HEK293 (cell line): ENCODE measurements at regions not wholly inside any gene's neighbourhood (a gene's known extent, or its start where the extent isn't known, plus 50 kb on each side); places are given as distances from the start of the nearest gene placed in this dataset.

Source experiments
- CTCF ChIA-PET: fragments of 350-600 bp; formaldehyde crosslinking; extraction: SDS; loops from one replicate; lab custom pipeline; 2021; ENCODE audit warnings: antibody characterized with exemption; lab: Yijun Ruan, JAX
- POLR2A ChIA-PET: fragments of 300-600 bp; formaldehyde crosslinking; extraction: SDS; loops from one replicate; lab custom pipeline; 2020; ENCODE audit warnings: antibody characterized with exemption, inconsistent platforms; lab: Yijun Ruan, JAX
- H3K27ac ChIP-seq: fragments of 200-500 bp; sonication (Bioruptor generic); 2 replicates; pipeline ENCODE4 v1.5.1; 2014; ENCODE audit warnings: low read depth, low read length, control low read depth, inconsistent platforms; ENCODE audit errors: extremely low read depth
- H3K36me3 ChIP-seq, 2 experiments: fragments of 200-500 bp in 1 of 2; sonication (Bioruptor generic) in 1 of 2; 1 replicate in 1 of 2; 2 replicates in 1 of 2; pipeline ENCODE4 v1.5.1; 2014 to 2017; ENCODE audit warnings: inconsistent platforms in 2 of 2, low read length in 2 of 2; ENCODE audit not compliant: control insufficient read depth in 2 of 2, insufficient read depth in 1 of 2
- H3K4me1 ChIP-seq: fragments of 200-500 bp; sonication (Bioruptor generic); 2 replicates; pipeline ENCODE4 v1.5.1; 2014; ENCODE audit warnings: mild to moderate bottlenecking, low read length, inconsistent platforms; ENCODE audit not compliant: control insufficient read depth, insufficient read depth
- H3K4me3 ChIP-seq: 2 replicates; pipeline ENCODE4 v1.5.1; 2011; ENCODE audit warnings: low read depth, mild to moderate bottlenecking, control low read depth, low read length, moderate library complexity
- H3K9me3 ChIP-seq: fragments of 200-500 bp; sonication (Bioruptor generic); 2 replicates; pipeline ENCODE4 v1.5.1; 2014; ENCODE audit warnings: low read depth, low read length, inconsistent platforms; ENCODE audit not compliant: control insufficient read depth, insufficient read depth
- IKZF3 ChIP-seq: fragments of 450-650 bp; IDR thresholded peaks from 2 replicates; pipeline ENCODE4 v1.5.0; 2018; ENCODE audit warnings: missing biosample characterization, mild to moderate bottlenecking, missing genetic modification characterization, moderate library complexity
- KLF1 ChIP-seq: fragments of 450-650 bp; formaldehyde crosslinking; IDR thresholded peaks from 2 replicates; pipeline ENCODE4 v1.5.1; 2016; ENCODE audit warnings: missing biosample characterization, missing genetic modification characterization
- KLF8 ChIP-seq: fragments of 450-650 bp; formaldehyde crosslinking; IDR thresholded peaks from 2 replicates; pipeline ENCODE4 v1.5.1; 2016; ENCODE audit warnings: missing biosample characterization, missing genetic modification characterization
- OSR2 ChIP-seq: fragments of 450-650 bp; formaldehyde crosslinking; IDR thresholded peaks from 2 replicates; pipeline ENCODE4 v1.5.1; 2016; ENCODE audit warnings: missing biosample characterization, missing genetic modification characterization
- PRDM1 ChIP-seq: fragments of 450-650 bp; formaldehyde crosslinking; IDR thresholded peaks from 2 replicates; pipeline ENCODE4; 2016; ENCODE audit warnings: missing biosample characterization, missing genetic modification characterization
- SP2 ChIP-seq: fragments of 450-650 bp; formaldehyde crosslinking; IDR thresholded peaks from 2 replicates; pipeline ENCODE4 v1.5.1; 2016; ENCODE audit warnings: missing biosample characterization, missing genetic modification characterization
- ZNF114 ChIP-seq: fragments of 450-650 bp; formaldehyde crosslinking; IDR thresholded peaks from 2 replicates; pipeline ENCODE4 v1.5.0; 2017; ENCODE audit warnings: missing biosample characterization, missing genetic modification characterization
- ZNF223 ChIP-seq: fragments of 450-650 bp; formaldehyde crosslinking; IDR thresholded peaks from 2 replicates; pipeline ENCODE4 v1.5.1; 2016; ENCODE audit warnings: missing biosample characterization, missing genetic modification characterization
- ZNF23 ChIP-seq: fragments of 450-650 bp; formaldehyde crosslinking; IDR thresholded peaks from 2 replicates; pipeline ENCODE4 v1.5.1; 2016; ENCODE audit warnings: missing biosample characterization, missing genetic modification characterization, borderline replicate concordance
- ZNF354C ChIP-seq: fragments of 450-650 bp; formaldehyde crosslinking; IDR thresholded peaks from 2 replicates; pipeline ENCODE4 v1.5.1; 2016; ENCODE audit warnings: missing biosample characterization, missing genetic modification characterization, low read depth, borderline replicate concordance
- ZNF404 ChIP-seq: fragments of 450-650 bp; formaldehyde crosslinking; IDR thresholded peaks from 2 replicates; pipeline ENCODE4 v1.5.1; 2017; ENCODE audit warnings: missing biosample characterization, missing genetic modification characterization
- ZNF558 ChIP-seq: fragments of 450-650 bp; formaldehyde crosslinking; IDR thresholded peaks from 2 replicates; pipeline ENCODE4 v1.5.1; 2016; ENCODE audit warnings: missing biosample characterization, missing genetic modification characterization
- ZNF621 ChIP-seq: fragments of 450-650 bp; formaldehyde crosslinking; IDR thresholded peaks from 2 replicates; pipeline ENCODE4 v1.5.1; 2017; ENCODE audit warnings: missing biosample characterization, missing genetic modification characterization
- ZNF624 ChIP-seq: fragments of 450-650 bp; formaldehyde crosslinking; IDR thresholded peaks from 2 replicates; pipeline ENCODE4 v1.5.1; 2017; ENCODE audit warnings: missing biosample characterization, missing genetic modification characterization
- ZNF664 ChIP-seq: fragments of 450-650 bp; formaldehyde crosslinking; IDR thresholded peaks from 2 replicates; pipeline ENCODE4 v1.5.1; 2016; ENCODE audit warnings: missing biosample characterization, missing genetic modification characterization
- ZNF707 ChIP-seq: fragments of 450-650 bp; formaldehyde crosslinking; IDR thresholded peaks from 2 replicates; pipeline ENCODE4 v1.5.1; 2016; ENCODE audit warnings: missing biosample characterization, missing genetic modification characterization
- ZNF76 ChIP-seq: fragments of 450-650 bp; formaldehyde crosslinking; IDR thresholded peaks from 2 replicates; pipeline ENCODE4; 2016; ENCODE audit warnings: low read depth, missing biosample characterization, missing genetic modification characterization, borderline replicate concordance
- ZNF768 ChIP-seq: fragments of 450-650 bp; formaldehyde crosslinking; IDR thresholded peaks from 2 replicates; pipeline ENCODE4 v1.5.1; 2018; ENCODE audit warnings: missing biosample characterization, mild to moderate bottlenecking, missing genetic modification characterization
- ZNF792 ChIP-seq: fragments of 450-650 bp; formaldehyde crosslinking; IDR thresholded peaks from 2 replicates; pipeline ENCODE4 v1.5.1; 2016; ENCODE audit warnings: missing biosample characterization, missing genetic modification characterization
- ZNF837 ChIP-seq: fragments of 450-650 bp; formaldehyde crosslinking; IDR thresholded peaks from 2 replicates; pipeline ENCODE4 v1.5.1; 2016; ENCODE audit warnings: missing biosample characterization, missing genetic modification characterization
- TF ChIP-seq, protein P1 (sequence below): fragments of 450-650 bp; formaldehyde crosslinking; IDR thresholded peaks from 2 replicates; pipeline ENCODE4 v1.5.1; 2017; ENCODE audit warnings: missing biosample characterization, missing genetic modification characterization
- TF ChIP-seq, protein P2 (sequence below): fragments of 450-650 bp; formaldehyde crosslinking; IDR thresholded peaks from 2 replicates; pipeline ENCODE4 v1.5.1; 2016; ENCODE audit warnings: missing biosample characterization, missing genetic modification characterization
- TF ChIP-seq, protein P3 (sequence below): fragments of 450-650 bp; formaldehyde crosslinking; IDR thresholded peaks from 2 replicates; pipeline ENCODE4 v1.5.1; 2016; ENCODE audit warnings: missing biosample characterization, missing genetic modification characterization, low read depth
- TF ChIP-seq, protein P4 (sequence below): fragments of 450-650 bp; formaldehyde crosslinking; IDR thresholded peaks from 2 replicates; pipeline ENCODE4 v1.5.1; 2016; ENCODE audit warnings: missing biosample characterization, missing genetic modification characterization
- TF ChIP-seq, protein P5 (sequence below): fragments of 450-650 bp; formaldehyde crosslinking; IDR thresholded peaks from 2 replicates; pipeline ENCODE4 v1.5.1; 2017; ENCODE audit warnings: missing biosample characterization, missing genetic modification characterization

DNA sequence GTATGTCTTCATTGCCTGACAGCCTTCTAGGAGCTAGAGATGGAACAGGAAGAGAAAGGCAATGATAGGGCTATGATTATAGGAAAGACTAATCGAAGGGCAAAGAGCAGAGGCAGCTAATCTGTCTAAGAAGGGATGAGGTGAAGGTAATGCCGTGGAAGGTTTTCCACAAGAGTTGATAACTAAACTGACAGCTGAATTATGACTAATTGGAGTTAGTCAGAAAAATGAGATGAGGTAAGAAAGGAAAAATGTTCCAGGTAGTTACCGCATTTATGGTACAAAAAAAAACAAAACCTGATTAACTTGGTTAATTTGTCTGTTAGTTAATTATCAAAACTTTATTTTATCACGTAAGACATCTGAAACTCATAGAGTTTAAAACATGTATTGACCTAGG lies 260.3 kb downstream of the SLITRK6 start (continued):
- no peak for TF ChIP-seq ZNF114 (tag by site-specific recombination)
- TF ChIP-seq, protein P1, sequence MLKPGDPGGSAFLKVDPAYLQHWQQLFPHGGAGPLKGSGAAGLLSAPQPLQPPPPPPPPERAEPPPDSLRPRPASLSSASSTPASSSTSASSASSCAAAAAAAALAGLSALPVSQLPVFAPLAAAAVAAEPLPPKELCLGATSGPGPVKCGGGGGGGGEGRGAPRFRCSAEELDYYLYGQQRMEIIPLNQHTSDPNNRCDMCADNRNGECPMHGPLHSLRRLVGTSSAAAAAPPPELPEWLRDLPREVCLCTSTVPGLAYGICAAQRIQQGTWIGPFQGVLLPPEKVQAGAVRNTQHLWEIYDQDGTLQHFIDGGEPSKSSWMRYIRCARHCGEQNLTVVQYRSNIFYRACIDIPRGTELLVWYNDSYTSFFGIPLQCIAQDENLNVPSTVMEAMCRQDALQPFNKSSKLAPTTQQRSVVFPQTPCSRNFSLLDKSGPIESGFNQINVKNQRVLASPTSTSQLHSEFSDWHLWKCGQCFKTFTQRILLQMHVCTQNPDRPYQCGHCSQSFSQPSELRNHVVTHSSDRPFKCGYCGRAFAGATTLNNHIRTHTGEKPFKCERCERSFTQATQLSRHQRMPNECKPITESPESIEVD (tag by site-specific recombination) = no peak
- no peak for TF ChIP-seq ZNF354C (tag by site-specific recombination)
- TF ChIP-seq, all 188 proteins: peak for 0

DNA sequence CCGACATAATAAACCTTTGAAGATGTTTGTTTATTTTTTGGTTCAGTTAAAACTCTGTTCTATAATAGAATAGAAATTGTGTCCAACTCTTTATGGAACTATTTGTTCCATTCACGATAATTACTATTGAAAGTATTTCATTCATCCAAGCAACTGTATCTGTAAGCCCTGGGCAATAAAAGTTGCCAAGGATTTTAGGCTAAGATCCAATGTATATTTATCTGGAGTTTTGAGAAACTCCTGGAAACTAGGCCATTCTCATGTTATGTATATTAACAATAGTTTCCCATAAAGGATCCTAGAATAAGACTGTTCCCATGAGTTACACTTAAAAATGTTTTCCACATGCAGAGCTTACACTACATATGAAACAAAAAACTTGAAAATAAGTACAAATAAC lies 261.6 kb downstream of the SLITRK6 start:
- Histone ChIP-seq H3K9me3 (no peaks in the 10 kb centered on the region), H3K36me3 (no peaks in the 10 kb centered on the region), H3K27ac (no peak overlapping the region), H3K4me3 (no peak overlapping the region), H3K4me1 (no peaks in the 10 kb centered on the region)
- no peak for TF ChIP-seq ZNF768 (tag by site-specific recombination)
- no peak for TF ChIP-seq ZNF404
- TF ChIP-seq ZNF792 = no peak
- no peak for TF ChIP-seq SP2
- TF ChIP-seq ZNF837 (tag by site-specific recombination) = no peak
- no peak for TF ChIP-seq IKZF3
- no peak for TF ChIP-seq PRDM1 (tag by site-specific recombination)
- no peak for TF ChIP-seq OSR2
- no peak for TF ChIP-seq KLF1 (tag by site-specific recombination)
- TF ChIP-seq ZNF558 (tag by site-specific recombination) = no peak
- TF ChIP-seq ZNF223 = no peak
- TF ChIP-seq ZNF664 (tag by site-specific recombination) = no peak
- no peak for TF ChIP-seq KLF8 (tag by site-specific recombination)
- no peak for TF ChIP-seq ZNF624 (tag by site-specific recombination)
- ChIA-PET CTCF (no interaction called here), POLR2A (no interaction called here)

DNA sequence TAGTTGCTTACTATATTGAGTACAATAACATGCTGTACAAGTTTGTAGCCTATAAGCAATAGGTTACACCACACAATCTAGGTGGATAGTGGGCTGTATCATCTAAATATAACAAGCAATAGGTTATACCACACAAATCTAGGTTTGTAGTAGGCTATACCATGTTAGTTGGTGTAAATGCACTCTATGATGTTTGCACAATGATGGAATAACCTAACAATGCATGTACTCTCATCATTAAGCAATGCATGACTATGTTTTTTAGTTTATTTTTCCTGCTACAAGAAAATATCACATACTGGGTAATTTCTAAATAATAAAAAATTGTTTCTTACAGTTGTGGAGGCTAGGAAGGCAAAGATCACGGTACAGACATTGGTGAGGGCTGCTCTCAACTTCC lies 262.5 kb downstream of the SLITRK6 start:
- H3K4me3 ChIP-seq = no peak overlapping the region
- POLR2A ChIA-PET = no interaction called here
- CTCF ChIA-PET = no interaction called here
- no peaks in the 10 kb centered on the region for H3K9me3 ChIP-seq
- no peaks in the 10 kb centered on the region for H3K4me1 ChIP-seq
- H3K36me3 ChIP-seq = no peaks in the 10 kb centered on the region
- H3K27ac ChIP-seq = no peak overlapping the region
- TF ChIP-seq ZNF23 (tag by site-specific recombination) (no peak), ZNF707 (tag by site-specific recombination) (no peak), KLF8 (tag by site-specific recombination) (no peak), ZNF76 (no peak), ZNF621 (tag by site-specific recombination) (no peak)
- TF ChIP-seq, protein P2, sequence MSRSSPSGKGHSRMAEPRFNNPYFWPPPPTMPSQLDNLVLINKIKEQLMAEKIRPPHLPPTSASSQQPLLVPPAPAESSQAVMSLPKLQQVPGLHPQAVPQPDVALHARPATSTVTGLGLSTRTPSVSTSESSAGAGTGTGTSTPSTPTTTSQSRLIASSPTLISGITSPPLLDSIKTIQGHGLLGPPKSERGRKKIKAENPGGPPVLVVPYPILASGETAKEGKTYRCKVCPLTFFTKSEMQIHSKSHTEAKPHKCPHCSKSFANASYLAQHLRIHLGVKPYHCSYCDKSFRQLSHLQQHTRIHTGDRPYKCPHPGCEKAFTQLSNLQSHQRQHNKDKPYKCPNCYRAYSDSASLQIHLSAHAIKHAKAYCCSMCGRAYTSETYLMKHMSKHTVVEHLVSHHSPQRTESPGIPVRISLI (tag by site-specific recombination) = no peak
- TF ChIP-seq, protein P3, sequence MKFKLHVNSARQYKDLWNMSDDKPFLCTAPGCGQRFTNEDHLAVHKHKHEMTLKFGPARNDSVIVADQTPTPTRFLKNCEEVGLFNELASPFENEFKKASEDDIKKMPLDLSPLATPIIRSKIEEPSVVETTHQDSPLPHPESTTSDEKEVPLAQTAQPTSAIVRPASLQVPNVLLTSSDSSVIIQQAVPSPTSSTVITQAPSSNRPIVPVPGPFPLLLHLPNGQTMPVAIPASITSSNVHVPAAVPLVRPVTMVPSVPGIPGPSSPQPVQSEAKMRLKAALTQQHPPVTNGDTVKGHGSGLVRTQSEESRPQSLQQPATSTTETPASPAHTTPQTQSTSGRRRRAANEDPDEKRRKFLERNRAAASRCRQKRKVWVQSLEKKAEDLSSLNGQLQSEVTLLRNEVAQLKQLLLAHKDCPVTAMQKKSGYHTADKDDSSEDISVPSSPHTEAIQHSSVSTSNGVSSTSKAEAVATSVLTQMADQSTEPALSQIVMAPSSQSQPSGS = no peak
- TF ChIP-seq, protein P4, sequence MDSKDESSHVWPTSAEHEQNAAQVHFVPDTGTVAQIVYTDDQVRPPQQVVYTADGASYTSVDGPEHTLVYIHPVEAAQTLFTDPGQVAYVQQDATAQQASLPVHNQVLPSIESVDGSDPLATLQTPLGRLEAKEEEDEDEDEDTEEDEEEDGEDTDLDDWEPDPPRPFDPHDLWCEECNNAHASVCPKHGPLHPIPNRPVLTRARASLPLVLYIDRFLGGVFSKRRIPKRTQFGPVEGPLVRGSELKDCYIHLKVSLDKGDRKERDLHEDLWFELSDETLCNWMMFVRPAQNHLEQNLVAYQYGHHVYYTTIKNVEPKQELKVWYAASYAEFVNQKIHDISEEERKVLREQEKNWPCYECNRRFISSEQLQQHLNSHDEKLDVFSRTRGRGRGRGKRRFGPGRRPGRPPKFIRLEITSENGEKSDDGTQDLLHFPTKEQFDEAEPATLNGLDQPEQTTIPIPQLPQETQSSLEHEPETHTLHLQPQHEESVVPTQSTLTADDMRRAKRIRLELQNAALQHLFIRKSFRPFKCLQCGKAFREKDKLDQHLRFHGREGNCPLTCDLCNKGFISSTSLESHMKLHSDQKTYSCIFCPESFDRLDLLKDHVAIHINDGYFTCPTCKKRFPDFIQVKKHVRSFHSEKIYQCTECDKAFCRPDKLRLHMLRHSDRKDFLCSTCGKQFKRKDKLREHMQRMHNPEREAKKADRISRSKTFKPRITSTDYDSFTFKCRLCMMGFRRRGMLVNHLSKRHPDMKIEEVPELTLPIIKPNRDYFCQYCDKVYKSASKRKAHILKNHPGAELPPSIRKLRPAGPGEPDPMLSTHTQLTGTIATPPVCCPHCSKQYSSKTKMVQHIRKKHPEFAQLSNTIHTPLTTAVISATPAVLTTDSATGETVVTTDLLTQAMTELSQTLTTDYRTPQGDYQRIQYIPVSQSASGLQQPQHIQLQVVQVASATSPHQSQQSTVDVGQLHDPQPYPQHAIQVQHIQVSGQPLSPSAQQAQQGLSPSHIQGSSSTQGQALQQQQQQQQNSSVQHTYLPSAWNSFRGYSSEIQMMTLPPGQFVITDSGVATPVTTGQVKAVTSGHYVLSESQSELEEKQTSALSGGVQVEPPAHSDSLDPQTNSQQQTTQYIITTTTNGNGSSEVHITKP (tag by site-specific recombination) = no peak
- TF ChIP-seq, protein P5, sequence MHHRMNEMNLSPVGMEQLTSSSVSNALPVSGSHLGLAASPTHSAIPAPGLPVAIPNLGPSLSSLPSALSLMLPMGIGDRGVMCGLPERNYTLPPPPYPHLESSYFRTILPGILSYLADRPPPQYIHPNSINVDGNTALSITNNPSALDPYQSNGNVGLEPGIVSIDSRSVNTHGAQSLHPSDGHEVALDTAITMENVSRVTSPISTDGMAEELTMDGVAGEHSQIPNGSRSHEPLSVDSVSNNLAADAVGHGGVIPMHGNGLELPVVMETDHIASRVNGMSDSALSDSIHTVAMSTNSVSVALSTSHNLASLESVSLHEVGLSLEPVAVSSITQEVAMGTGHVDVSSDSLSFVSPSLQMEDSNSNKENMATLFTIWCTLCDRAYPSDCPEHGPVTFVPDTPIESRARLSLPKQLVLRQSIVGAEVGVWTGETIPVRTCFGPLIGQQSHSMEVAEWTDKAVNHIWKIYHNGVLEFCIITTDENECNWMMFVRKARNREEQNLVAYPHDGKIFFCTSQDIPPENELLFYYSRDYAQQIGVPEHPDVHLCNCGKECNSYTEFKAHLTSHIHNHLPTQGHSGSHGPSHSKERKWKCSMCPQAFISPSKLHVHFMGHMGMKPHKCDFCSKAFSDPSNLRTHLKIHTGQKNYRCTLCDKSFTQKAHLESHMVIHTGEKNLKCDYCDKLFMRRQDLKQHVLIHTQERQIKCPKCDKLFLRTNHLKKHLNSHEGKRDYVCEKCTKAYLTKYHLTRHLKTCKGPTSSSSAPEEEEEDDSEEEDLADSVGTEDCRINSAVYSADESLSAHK (tag by site-specific recombination) = no peak
